Retina (tissue), 1 donor: ENCODE measurements at regions not wholly inside any gene's neighbourhood (a gene's known extent, or its start where the extent isn't known, plus 50 kb on each side); places are given as distances from the start of the nearest gene placed in this dataset.

Experiments used
- DNase-seq: peaks from one replicate; pipeline ENCODE4 v3.0.0-alpha.2; 2016

- DNase-seq: no peak
Observed at GRCh38 chr15:31474059-31474868, 147.6 kb downstream of the KLF13 start.

GRCh38 chr15:31476236-31476810 lies 149.7 kb downstream of the KLF13 start:
- no peak for DNase-seq

DNA sequence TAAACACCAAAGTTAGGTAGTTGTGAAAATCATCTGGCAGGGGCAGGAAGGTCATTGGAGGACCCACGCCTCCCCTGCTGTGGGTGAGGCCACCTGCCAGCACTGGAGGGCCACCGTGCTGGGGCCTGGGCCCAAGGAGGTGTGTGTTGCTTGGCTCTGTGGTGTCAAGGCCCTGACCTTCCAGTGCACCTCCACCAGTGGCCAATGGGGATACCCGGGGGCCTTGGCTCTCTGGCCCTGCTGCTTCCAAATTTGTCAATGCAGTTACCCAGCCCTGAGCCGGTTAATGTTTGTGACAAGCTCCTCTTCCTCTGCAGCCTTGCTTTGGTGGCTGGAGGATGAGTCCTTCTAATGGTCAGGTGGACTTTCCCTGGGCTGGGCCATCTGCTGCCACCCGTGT lies 150.2 kb downstream of the KLF13 start:
- DNase-seq: no peak

DNA sequence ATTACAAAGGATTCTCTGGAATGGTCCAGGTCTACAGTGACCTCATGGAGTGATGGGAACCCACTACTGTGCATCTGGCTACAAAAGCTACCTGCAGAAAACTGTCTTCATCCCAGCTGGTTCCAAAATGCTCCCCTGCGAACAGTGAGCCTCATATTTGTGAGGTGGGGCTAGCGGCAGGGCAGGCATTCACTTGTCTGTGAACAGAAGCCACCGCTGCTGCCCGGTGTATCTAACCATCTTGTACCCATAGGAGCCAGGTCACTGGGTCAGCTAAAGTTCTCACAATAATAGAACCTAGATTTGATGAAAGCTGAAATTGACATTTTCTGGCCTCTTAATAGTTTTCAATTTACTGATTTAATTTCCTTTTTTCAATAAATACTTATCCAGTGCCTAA lies 150.7 kb downstream of the KLF13 start:
- no peak for DNase-seq

GRCh38 chr15:31477851-31478701 lies 151.4 kb downstream of the KLF13 start:
- no peak for DNase-seq

DNA sequence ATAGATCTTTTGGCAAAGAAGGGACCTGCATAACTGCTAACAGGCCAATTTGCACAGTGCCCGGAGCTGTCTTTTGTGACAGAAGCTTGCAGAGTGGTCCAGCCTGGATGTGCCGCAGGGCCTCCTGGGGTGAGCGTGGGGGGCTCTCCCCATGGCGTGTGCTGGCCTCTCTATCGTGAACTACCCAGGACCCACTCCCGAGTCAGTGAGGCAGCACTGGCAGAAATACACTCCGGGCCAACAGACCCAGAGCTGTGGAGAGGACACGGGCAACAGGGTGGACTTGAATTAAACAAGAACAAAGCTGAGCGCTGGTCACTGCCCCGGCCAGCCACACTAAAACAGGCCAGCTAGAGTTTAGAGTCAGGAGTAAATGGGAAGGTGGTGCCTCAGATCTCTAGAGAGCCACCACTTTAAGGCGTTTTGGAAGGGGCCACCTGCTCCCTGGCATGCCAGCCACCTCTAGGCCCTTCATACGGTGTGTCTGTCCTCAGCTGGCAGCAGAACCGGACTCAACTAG lies 152.1 kb downstream of the KLF13 start:
- DNase-seq: no peak

- DNase-seq: no peak
Observed at GRCh38 chr15:31480356-31481025, 153.9 kb downstream of the KLF13 start.

DNA sequence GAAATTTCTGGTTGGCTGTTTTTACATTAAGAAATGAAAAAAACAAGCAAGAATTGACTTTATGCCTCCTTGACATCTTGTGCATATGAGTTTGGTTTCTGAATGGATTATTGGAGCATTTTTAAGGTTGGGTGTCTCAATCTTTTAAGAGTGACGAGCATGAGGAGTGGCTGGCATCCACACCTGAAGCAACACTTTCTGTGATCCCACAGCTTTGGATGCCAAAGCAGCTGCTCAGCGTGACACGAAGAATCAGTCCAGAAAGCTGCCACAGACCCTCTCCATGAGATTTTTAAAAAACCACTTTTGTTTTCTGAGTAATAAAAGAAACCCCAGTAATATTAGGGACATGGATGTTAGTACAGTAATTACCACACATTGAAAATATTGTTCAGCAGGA lies 154.5 kb downstream of the KLF13 start:
- DNase-seq: no peak

- DNase-seq: no peak
Observed at GRCh38 chr15:31482122-31482922, 155.7 kb downstream of the KLF13 start.

GRCh38 chr15:31483053-31483985 lies 156.7 kb downstream of the KLF13 start:
- DNase-seq: peak; percentile 26

GRCh38 chr15:31483986-31484951 lies 157.6 kb downstream of the KLF13 start:
- peak; percentile 29 for DNase-seq

DNA sequence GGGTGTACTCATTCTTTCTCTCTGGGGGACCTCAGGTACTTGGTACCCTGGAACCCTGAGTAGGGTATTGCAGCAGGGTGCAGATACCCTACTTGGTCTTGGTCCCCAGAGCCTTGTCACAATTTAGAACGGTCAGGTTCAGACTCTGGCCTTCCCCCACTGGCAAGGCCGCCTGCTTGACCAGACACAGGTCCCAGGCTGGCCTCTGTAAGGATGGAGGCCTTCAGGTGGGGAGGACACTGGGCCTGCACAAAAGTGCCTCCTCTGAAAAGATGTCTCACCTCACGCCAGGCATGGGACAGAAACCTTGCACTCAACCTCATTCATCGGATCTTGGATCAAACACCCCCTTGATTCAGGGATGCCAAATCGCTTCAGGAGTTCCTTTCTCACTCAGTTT lies 158.4 kb downstream of the KLF13 start:
- no peak for DNase-seq

DNA sequence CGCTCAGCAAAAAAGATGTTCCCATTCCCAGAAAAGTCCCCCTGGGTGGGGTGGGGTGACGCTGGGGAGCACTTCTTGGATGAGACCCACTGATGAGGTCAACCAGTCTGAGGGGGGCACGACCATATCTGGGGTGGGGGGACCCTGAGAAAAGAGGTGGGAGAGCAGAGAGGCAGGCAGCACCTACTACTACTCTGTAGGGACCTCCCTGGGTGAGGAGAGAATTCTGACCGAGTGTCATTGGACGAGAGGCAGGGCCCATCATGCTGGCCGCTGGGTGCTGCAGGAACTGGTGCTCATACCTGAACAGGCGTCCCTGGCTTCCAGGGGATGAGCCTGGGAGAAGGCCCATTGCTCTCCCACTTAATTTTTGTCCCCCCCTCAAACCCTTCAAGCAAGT lies 158.8 kb downstream of the KLF13 start:
- no peak for DNase-seq

- DNase-seq: no peak
Observed at GRCh38 chr15:31485911-31486461, 159.4 kb downstream of the KLF13 start.

DNA sequence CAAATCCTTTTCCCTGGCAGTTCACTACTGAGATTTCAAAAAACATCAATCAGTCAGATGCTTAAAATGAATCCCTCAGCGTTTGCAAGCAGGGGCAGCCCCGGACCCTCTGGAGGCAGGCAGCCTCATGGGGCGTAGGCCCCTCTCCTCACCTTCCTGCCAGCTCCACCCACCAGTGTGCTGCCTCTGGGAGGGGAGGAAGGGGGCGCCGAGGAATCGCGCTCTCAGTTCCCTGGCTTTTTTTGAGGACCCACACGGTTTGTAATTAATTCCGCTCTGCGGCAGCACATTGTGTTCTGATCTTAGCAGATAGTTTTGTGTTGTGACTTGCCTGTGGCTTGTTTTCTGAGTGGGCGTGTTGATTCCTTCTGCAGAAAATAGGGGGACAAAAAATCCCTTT lies 159.9 kb downstream of the KLF13 start:
- no peak for DNase-seq

DNA sequence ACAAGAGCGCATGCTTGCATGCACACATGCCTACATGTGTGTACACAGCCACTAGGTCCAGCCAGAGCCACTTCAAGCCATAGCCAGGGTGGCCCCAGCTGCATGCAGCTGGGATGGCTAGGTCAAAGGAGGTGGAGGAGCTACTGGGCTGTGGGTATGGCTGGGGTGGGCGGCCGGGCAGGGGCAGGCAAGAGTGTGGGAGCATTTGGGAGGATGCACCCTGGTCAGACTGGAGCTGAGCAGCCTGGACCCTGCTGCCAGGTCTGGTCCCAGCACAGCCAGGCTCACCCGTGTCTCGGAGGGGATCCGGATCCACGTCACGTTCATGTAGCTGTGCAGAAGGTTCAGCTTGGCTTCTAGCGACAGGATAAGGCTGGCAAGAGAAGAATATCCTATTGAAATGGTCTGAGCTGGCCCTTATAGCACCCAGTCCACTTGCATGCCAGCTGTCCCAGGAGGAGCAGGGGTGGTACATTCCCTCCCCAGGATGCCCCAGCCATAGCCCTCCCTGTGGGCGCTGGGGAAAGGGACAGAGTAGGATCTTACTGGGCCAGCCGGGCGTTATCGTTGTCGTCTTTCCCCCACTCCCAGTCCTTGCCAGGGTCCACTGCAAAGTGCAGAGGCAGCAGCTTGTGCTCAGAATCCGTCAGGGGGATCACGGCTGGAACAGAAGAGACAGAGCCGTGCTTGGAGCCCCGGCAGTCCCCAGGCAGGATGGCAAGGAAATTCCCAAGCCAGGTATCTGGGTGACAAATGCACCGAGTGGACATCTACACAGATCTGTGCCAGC lies 160.5 kb downstream of the KLF13 start:
- DNase-seq: no peak

GRCh38 chr15:31487811-31488436 lies 161.3 kb downstream of the KLF13 start:
- no peak for DNase-seq
